ENCODE measurements at regions not wholly inside any gene's neighbourhood (a gene's known extent, or its start where the extent isn't known, plus 50 kb on each side); places are given as distances from the start of the nearest gene placed in this dataset.

DNA sequence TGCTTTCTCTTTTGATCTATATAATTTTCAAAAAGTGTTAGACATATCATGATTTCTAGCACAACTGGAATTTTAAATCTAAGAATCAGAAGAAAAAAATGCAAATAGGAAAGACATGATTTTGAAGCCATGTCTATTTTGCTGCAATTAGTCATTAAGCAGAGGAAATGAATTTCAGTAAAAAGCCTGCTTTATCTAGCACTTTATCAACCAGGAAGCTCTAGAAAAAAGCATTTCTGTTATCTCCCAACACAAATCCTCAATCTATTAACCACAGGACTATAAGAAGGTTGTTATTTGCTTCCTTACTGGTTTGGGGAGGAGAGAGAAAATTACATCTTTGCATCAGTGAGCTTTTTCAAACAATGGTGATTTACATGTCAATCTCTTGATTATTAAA is 716.7 kb downstream of the DIAPH3 start:
- CTCF ChIA-PET: no interaction called here
- Mint-ChIP-seq H3K4me1 (ENCODE audit: low read depth) (peaks cover 1% of the 10 kb centered on the region), H3K27ac (no peak overlapping the region), H3K4me3 (no peak overlapping the region), H3K27me3 (peaks cover 16% of the 10 kb centered on the region), H3K9me3 (no peaks in the 10 kb centered on the region), H3K36me3 (ENCODE audit: low read depth) (no peaks in the 10 kb centered on the region)
- intact Hi-C loops (cut with DNase I, micrococcal nuclease): no loop called here
- Histone ChIP-seq H3K36me3 (ENCODE audit: insufficient read depth, low read length) (no peaks in the 10 kb centered on the region), H3K4me3 (ENCODE audit: low read length) (no peak overlapping the region), H3K27ac (ENCODE audit: low read depth in 1 of 2, low read length in 2 of 2) (no peak overlapping the region), H3K9me3 (ENCODE audit: control insufficient read depth in 1 of 2, insufficient read depth in 1 of 2, low read length in 2 of 2) (no peaks in the 10 kb centered on the region), H3K27me3 (ENCODE audit: control insufficient read depth in 1 of 2, insufficient read depth in 2 of 2, low read length in 2 of 2) (no peaks in the 10 kb centered on the region), H3K4me1 (ENCODE audit: insufficient read depth, low read length) (no peaks in the 10 kb centered on the region)
- no peak for ATAC-seq (ENCODE audit: poor library complexity)
- POLR2A ChIA-PET: no interaction called here
- TF ChIP-seq, protein P1, sequence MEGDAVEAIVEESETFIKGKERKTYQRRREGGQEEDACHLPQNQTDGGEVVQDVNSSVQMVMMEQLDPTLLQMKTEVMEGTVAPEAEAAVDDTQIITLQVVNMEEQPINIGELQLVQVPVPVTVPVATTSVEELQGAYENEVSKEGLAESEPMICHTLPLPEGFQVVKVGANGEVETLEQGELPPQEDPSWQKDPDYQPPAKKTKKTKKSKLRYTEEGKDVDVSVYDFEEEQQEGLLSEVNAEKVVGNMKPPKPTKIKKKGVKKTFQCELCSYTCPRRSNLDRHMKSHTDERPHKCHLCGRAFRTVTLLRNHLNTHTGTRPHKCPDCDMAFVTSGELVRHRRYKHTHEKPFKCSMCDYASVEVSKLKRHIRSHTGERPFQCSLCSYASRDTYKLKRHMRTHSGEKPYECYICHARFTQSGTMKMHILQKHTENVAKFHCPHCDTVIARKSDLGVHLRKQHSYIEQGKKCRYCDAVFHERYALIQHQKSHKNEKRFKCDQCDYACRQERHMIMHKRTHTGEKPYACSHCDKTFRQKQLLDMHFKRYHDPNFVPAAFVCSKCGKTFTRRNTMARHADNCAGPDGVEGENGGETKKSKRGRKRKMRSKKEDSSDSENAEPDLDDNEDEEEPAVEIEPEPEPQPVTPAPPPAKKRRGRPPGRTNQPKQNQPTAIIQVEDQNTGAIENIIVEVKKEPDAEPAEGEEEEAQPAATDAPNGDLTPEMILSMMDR (IDR thresholded peaks at IDR 0.05): no peak
- no peak for DNase-seq

DNA sequence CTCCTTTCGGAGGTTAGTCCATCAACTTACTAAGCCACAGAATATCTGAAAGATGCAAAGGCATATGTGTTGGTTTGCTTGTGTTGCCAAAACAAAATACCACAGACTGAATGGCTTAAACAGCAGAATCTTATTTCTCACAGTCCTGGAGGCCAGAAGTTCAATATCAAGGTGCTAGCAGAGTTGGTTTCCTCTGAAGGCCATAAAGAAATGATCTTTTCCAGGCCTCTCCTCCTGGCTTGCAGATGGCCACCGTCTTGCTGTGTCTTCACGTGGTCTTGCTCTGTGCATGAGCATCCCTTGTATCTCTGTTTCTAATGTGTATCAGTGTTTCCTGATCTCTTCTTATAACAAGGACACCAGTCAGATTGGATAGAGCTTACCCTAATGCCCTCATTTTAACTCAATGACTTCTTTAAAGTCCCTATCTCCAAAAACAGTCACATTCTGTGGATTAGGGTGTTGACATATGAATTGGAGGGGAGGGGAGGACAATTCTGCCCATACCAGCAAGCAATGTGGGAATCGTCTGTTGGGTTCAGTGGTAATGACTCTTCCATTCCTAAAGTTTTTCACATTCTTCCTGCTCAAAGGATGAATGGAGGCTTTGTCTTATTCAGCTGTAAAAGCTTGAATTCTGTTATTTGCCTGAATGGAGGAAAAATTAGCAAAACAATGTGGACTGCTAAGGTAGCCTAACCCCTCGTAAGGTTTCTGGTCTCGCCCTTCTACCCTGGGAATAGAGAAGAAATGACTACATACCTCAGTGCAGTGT is 715.7 kb downstream of the DIAPH3 start:
- Mint-ChIP-seq H3K4me3 (no peak overlapping the region), H3K27me3 (peaks cover 11% of the 10 kb centered on the region), H3K36me3 (ENCODE audit: low read depth) (no peaks in the 10 kb centered on the region), H3K9me3 (no peaks in the 10 kb centered on the region), H3K27ac (no peak overlapping the region), H3K4me1 (ENCODE audit: low read depth) (peaks cover 4% of the 10 kb centered on the region)
- H3K9me3 ChIP-seq (ENCODE audit: control insufficient read depth in 1 of 2, insufficient read depth in 1 of 2, low read length in 2 of 2): no peaks in the 10 kb centered on the region
- intact Hi-C loops (cut with DNase I, micrococcal nuclease): no loop called here
- POLR2A ChIA-PET: no interaction called here
- no peak for DNase-seq
- H3K4me1 ChIP-seq (ENCODE audit: insufficient read depth, low read length): no peaks in the 10 kb centered on the region
- ATAC-seq (ENCODE audit: poor library complexity): no peak
- H3K27me3 ChIP-seq (ENCODE audit: control insufficient read depth in 1 of 2, insufficient read depth in 2 of 2, low read length in 2 of 2): no peaks in the 10 kb centered on the region
- TF ChIP-seq, protein P1 (IDR thresholded peaks at IDR 0.05): no peak
- no peaks in the 10 kb centered on the region for H3K36me3 ChIP-seq (ENCODE audit: insufficient read depth, low read length)
- H3K4me3 ChIP-seq (ENCODE audit: low read length): no peak overlapping the region
- CTCF ChIA-PET: no interaction called here
- no peak overlapping the region for H3K27ac ChIP-seq (ENCODE audit: low read depth in 1 of 2, low read length in 2 of 2)

DNA sequence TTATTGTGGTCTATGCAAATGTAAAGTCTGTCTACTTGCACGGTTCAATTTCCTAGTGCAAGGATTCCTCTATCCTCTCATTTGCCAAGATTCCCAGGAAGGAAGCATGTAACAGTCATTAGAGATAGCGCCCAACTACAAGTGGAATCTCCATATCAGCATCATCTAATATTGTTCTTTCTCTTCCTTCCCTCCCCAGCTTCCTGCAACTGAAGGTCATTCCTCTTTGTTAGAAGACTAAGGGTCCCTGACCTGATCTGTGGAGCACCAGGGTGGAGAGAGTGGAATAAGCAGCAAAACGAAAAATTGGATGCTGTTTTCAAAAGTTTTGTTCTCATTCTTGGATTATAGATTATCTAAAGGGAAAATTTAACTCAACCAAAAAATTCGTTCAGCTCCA is 714.0 kb downstream of the DIAPH3 start:
- TF ChIP-seq, protein P1 (IDR thresholded peaks at IDR 0.05): no peak
- no peak for DNase-seq
- Histone ChIP-seq H3K4me1 (ENCODE audit: insufficient read depth, low read length) (no peaks in the 10 kb centered on the region), H3K36me3 (ENCODE audit: insufficient read depth, low read length) (no peaks in the 10 kb centered on the region), H3K27me3 (ENCODE audit: control insufficient read depth in 1 of 2, insufficient read depth in 2 of 2, low read length in 2 of 2) (no peaks in the 10 kb centered on the region), H3K9me3 (ENCODE audit: control insufficient read depth in 1 of 2, insufficient read depth in 1 of 2, low read length in 2 of 2) (no peaks in the 10 kb centered on the region), H3K27ac (ENCODE audit: low read depth in 1 of 2, low read length in 2 of 2) (no peak overlapping the region), H3K4me3 (ENCODE audit: low read length) (no peak overlapping the region)
- H3K27me3 Mint-ChIP-seq: peaks cover 7% of the 10 kb centered on the region
- intact Hi-C loops (cut with DNase I, micrococcal nuclease): no loop called here
- no peaks in the 10 kb centered on the region for H3K9me3 Mint-ChIP-seq
- POLR2A ChIA-PET: no interaction called here
- peaks cover 4% of the 10 kb centered on the region for H3K4me1 Mint-ChIP-seq (ENCODE audit: low read depth)
- no peaks in the 10 kb centered on the region for H3K36me3 Mint-ChIP-seq (ENCODE audit: low read depth)
- no peak overlapping the region for H3K4me3 Mint-ChIP-seq
- no peak for ATAC-seq (ENCODE audit: poor library complexity)
- H3K27ac Mint-ChIP-seq: no peak overlapping the region
- CTCF ChIA-PET: no interaction called here

Data from CD4-positive, alpha-beta T cell (primary cell).